NCI-H1092 treated with DMSO at 0.1 percent for 48 hours (cell line): ENCODE measurements at regions not wholly inside any gene's neighbourhood (a gene's known extent, or its start where the extent isn't known, plus 50 kb on each side); places are given as distances from the start of the nearest gene placed in this dataset.

Experiments used
- DNase-seq: peaks from one replicate; lab custom pipeline; 2025; lab: John Stamatoyannopoulos, UW

- DNase-seq = no peak
Measured at GRCh38 chr10:71123023-71123422, 89.3 kb upstream of the UNC5B start.

- DNase-seq = no peak
Measured at GRCh38 chr10:71124921-71125748, 87.2 kb upstream of the UNC5B start.

- no peak for DNase-seq
Measured at GRCh38 chr10:71125749-71126107, 86.6 kb upstream of the UNC5B start.

- DNase-seq = no peak
Measured at GRCh38 chr10:71126432-71126831, 85.9 kb upstream of the UNC5B start.

GRCh38 chr10:71127104-71127503 is 85.3 kb upstream of the UNC5B start:
- DNase-seq = no peak

- no peak for DNase-seq
Measured at GRCh38 chr10:71127773-71128172, 84.6 kb upstream of the UNC5B start.

GRCh38 chr10:71128311-71128980 is 83.9 kb upstream of the UNC5B start:
- DNase-seq = no peak

GRCh38 chr10:71131096-71131495 is 81.3 kb upstream of the UNC5B start:
- DNase-seq = no peak

- DNase-seq = no peak
Measured at GRCh38 chr10:71131508-71132088, 80.8 kb upstream of the UNC5B start.

GRCh38 chr10:71132321-71132810 is 80.0 kb upstream of the UNC5B start:
- no peak for DNase-seq

- no peak for DNase-seq
Measured at GRCh38 chr10:71133710-71134686, 78.4 kb upstream of the UNC5B start.

GRCh38 chr10:71134732-71135211 is 77.6 kb upstream of the UNC5B start:
- no peak for DNase-seq

- no peak for DNase-seq
Measured at GRCh38 chr10:71135236-71135635, 77.1 kb upstream of the UNC5B start.

GRCh38 chr10:71136036-71136721 is 76.2 kb upstream of the UNC5B start:
- DNase-seq = no peak

GRCh38 chr10:71137701-71138100 is 74.7 kb upstream of the UNC5B start:
- DNase-seq = no peak

- DNase-seq = peak; percentile 77
Measured at GRCh38 chr10:71138166-71138830, 74.1 kb upstream of the UNC5B start.

- no peak for DNase-seq
Measured at GRCh38 chr10:71141528-71141927, 70.8 kb upstream of the UNC5B start.

GRCh38 chr10:71143170-71143569 is 69.2 kb upstream of the UNC5B start:
- no peak for DNase-seq

- no peak for DNase-seq
Measured at GRCh38 chr10:71143610-71144009, 68.8 kb upstream of the UNC5B start.

- no peak for DNase-seq
Measured at GRCh38 chr10:71144824-71145223, 67.5 kb upstream of the UNC5B start.
